Nephron progenitor cell (in vitro differentiated cells): ENCODE measurements at regions not wholly inside any gene's neighbourhood (a gene's known extent, or its start where the extent isn't known, plus 50 kb on each side); places are given as distances from the start of the nearest gene placed in this dataset.

Source experiments
- DNase-seq: peaks from one replicate; pipeline ENCODE4 v3.0.0; 2021
- H3K27ac Mint-ChIP-seq: 2 replicates; pipeline ENCODE4 v1.8.0; 2021; ENCODE audit warnings: mild to moderate bottlenecking, moderate library complexity, mixed read lengths
- H3K27me3 Mint-ChIP-seq: 2 replicates; pipeline ENCODE4 v1.8.0; 2021; ENCODE audit warnings: mild to moderate bottlenecking, low read depth, mixed read lengths; ENCODE audit not compliant: poor library complexity
- H3K36me3 Mint-ChIP-seq: 2 replicates; pipeline ENCODE4 v1.8.0; 2021; ENCODE audit warnings: low read depth, mixed read lengths
- H3K4me1 Mint-ChIP-seq: 2 replicates; pipeline ENCODE4 v1.8.0; 2021; ENCODE audit warnings: mixed read lengths
- H3K4me3 Mint-ChIP-seq: 2 replicates; pipeline ENCODE4 v1.8.0; 2021; ENCODE audit warnings: mild to moderate bottlenecking, moderate library complexity, mixed read lengths
- H3K9me3 Mint-ChIP-seq: 2 replicates; pipeline ENCODE4 v1.8.0; 2021; ENCODE audit warnings: mild to moderate bottlenecking, moderate library complexity, mixed read lengths
- CTCF ChIP-seq: fragments of 200-600 bp; sonication (generic); IDR thresholded peaks from 2 replicates; pipeline ENCODE4 v1.5.0; 2021; ENCODE audit warnings: antibody characterized with exemption

GRCh38 chr4:123484291-123484926 is 87.8 kb downstream of the SPRY1 start:
- Mint-ChIP-seq H3K36me3 (peaks cover 4% of the 10 kb centered on the region), H3K4me1 (peaks cover 43% of the 10 kb centered on the region), H3K9me3 (peaks cover 5% of the 10 kb centered on the region), H3K4me3 (no peak overlapping the region), H3K27me3 (peaks cover 3% of the 10 kb centered on the region), H3K27ac (peak overlapping the region; percentile 86)
- DNase-seq: no peak
- no peak for TF ChIP-seq CTCF

- peaks cover 10% of the 10 kb centered on the region for H3K9me3 Mint-ChIP-seq
- peak overlapping the region; percentile 91 for H3K27ac Mint-ChIP-seq
- no peak overlapping the region for H3K4me3 Mint-ChIP-seq
- DNase-seq: no peak
- peaks cover 36% of the 10 kb centered on the region for H3K4me1 Mint-ChIP-seq
- H3K27me3 Mint-ChIP-seq: peaks cover 3% of the 10 kb centered on the region
- peaks cover 8% of the 10 kb centered on the region for H3K36me3 Mint-ChIP-seq
- TF ChIP-seq CTCF: no peak
These were observed 89.0 kb downstream of the SPRY1 start for GRCh38 chr4:123485601-123486000.

- Mint-ChIP-seq H3K4me1 (peaks cover 27% of the 10 kb centered on the region), H3K4me3 (no peak overlapping the region), H3K9me3 (peaks cover 18% of the 10 kb centered on the region), H3K27me3 (peaks cover 3% of the 10 kb centered on the region), H3K36me3 (peaks cover 10% of the 10 kb centered on the region), H3K27ac (no peak overlapping the region)
- TF ChIP-seq CTCF: no peak
- DNase-seq: no peak
These were observed 92.3 kb downstream of the SPRY1 start for GRCh38 chr4:123488916-123489315.

- TF ChIP-seq CTCF: no peak
- Mint-ChIP-seq H3K27me3 (no peaks in the 10 kb centered on the region), H3K27ac (no peak overlapping the region), H3K9me3 (peaks cover 32% of the 10 kb centered on the region), H3K4me1 (no peaks in the 10 kb centered on the region), H3K36me3 (peaks cover 10% of the 10 kb centered on the region), H3K4me3 (no peak overlapping the region)
- DNase-seq: no peak
These were observed 98.9 kb downstream of the SPRY1 start for GRCh38 chr4:123495530-123495929.

GRCh38 chr4:123496421-123496820 is 99.8 kb downstream of the SPRY1 start:
- TF ChIP-seq CTCF: no peak
- Mint-ChIP-seq H3K4me1 (no peaks in the 10 kb centered on the region), H3K9me3 (peaks cover 37% of the 10 kb centered on the region), H3K36me3 (peaks cover 16% of the 10 kb centered on the region), H3K27ac (no peak overlapping the region), H3K27me3 (no peaks in the 10 kb centered on the region), H3K4me3 (no peak overlapping the region)
- DNase-seq: no peak

GRCh38 chr4:123497340-123497739 is 100.7 kb downstream of the SPRY1 start:
- no peak for DNase-seq
- Mint-ChIP-seq H3K36me3 (peaks cover 25% of the 10 kb centered on the region), H3K27me3 (no peaks in the 10 kb centered on the region), H3K27ac (no peak overlapping the region), H3K9me3 (peaks cover 44% of the 10 kb centered on the region), H3K4me3 (no peak overlapping the region), H3K4me1 (no peaks in the 10 kb centered on the region)
- no peak for TF ChIP-seq CTCF
